ENCODE measurements at regions not wholly inside any gene's neighbourhood (a gene's known extent, or its start where the extent isn't known, plus 50 kb on each side); places are given as distances from the start of the nearest gene placed in this dataset.

DNA sequence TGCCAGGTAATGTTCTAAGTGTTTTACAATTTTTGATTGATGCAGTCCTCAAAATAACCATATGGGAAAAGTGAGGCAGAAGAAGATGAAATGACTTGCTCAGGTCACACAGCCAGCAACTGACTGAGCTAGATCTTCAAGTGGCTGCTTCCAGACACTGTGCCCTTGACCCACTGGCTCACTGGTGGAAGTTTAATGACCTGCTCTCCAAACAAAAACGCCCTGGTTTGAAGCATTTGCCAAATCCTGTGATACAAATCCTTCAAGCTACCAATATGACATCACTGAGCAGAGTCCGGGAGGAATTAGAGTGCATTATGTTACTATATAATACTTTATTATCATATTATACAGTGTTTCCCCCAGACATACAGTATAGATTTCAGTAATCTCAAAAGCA lies 459.4 kb downstream of the GADD45G start:
- no peak overlapping the region for H3K4me3 ChIP-seq (ENCODE audit: low read depth, low read length)
- DNase-seq (ENCODE audit: low read depth): peak; percentile 91
- TF ChIP-seq, protein P1, sequence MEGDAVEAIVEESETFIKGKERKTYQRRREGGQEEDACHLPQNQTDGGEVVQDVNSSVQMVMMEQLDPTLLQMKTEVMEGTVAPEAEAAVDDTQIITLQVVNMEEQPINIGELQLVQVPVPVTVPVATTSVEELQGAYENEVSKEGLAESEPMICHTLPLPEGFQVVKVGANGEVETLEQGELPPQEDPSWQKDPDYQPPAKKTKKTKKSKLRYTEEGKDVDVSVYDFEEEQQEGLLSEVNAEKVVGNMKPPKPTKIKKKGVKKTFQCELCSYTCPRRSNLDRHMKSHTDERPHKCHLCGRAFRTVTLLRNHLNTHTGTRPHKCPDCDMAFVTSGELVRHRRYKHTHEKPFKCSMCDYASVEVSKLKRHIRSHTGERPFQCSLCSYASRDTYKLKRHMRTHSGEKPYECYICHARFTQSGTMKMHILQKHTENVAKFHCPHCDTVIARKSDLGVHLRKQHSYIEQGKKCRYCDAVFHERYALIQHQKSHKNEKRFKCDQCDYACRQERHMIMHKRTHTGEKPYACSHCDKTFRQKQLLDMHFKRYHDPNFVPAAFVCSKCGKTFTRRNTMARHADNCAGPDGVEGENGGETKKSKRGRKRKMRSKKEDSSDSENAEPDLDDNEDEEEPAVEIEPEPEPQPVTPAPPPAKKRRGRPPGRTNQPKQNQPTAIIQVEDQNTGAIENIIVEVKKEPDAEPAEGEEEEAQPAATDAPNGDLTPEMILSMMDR (IDR thresholded peaks at IDR 0.05; ENCODE audit: control insufficient read depth, extremely low read depth, insufficient read depth): no peak

- DNase-seq (ENCODE audit: low read depth): no peak
- TF ChIP-seq, protein P1 (IDR thresholded peaks at IDR 0.05; ENCODE audit: control insufficient read depth, extremely low read depth, insufficient read depth): no peak
- H3K4me3 ChIP-seq (ENCODE audit: low read depth, low read length): no peak overlapping the region
These were observed 460.2 kb downstream of the GADD45G start for GRCh38 chr9:90064971-90065370.

GRCh38 chr9:90065851-90066250 lies 461.0 kb downstream of the GADD45G start:
- no peak overlapping the region for H3K4me3 ChIP-seq (ENCODE audit: low read depth, low read length)
- DNase-seq (ENCODE audit: low read depth): no peak
- TF ChIP-seq, protein P1 (IDR thresholded peaks at IDR 0.05; ENCODE audit: control insufficient read depth, extremely low read depth, insufficient read depth): no peak

- H3K4me3 ChIP-seq (ENCODE audit: low read depth, low read length): no peak overlapping the region
- no peak for DNase-seq (ENCODE audit: low read depth)
- TF ChIP-seq, protein P1 (IDR thresholded peaks at IDR 0.05; ENCODE audit: control insufficient read depth, extremely low read depth, insufficient read depth): no peak
These were observed 464.3 kb downstream of the GADD45G start for GRCh38 chr9:90069085-90069484.

DNA sequence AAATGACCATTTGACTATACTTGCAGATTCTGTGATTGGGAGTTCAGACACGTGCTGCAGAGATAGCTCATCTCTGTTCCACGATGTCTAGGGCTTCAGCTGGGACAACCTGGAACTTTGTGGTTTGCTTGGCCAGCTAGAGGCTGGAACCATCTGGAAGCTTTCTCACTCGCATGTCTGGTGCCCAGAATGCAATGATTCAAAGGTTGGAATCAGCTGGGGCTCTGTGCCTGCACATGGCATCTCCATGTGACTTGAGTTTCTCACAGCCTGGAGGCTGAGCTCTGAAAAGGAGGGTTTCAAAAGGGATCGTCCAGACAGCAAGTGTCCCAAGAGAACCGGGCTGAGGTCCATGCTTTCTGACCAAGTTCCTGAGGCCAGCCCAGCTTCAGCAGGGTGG lies 465.2 kb downstream of the GADD45G start:
- DNase-seq (ENCODE audit: low read depth): no peak
- TF ChIP-seq, protein P1 (IDR thresholded peaks at IDR 0.05; ENCODE audit: control insufficient read depth, extremely low read depth, insufficient read depth): no peak
- no peak overlapping the region for H3K4me3 ChIP-seq (ENCODE audit: low read depth, low read length)

GRCh38 chr9:90070469-90070868 lies 465.7 kb downstream of the GADD45G start:
- no peak for DNase-seq (ENCODE audit: low read depth)
- TF ChIP-seq, protein P1 (IDR thresholded peaks at IDR 0.05; ENCODE audit: control insufficient read depth, extremely low read depth, insufficient read depth): no peak
- no peak overlapping the region for H3K4me3 ChIP-seq (ENCODE audit: low read depth, low read length)

GRCh38 chr9:90070931-90071660 lies 466.3 kb downstream of the GADD45G start:
- TF ChIP-seq, protein P1 (IDR thresholded peaks at IDR 0.05; ENCODE audit: control insufficient read depth, extremely low read depth, insufficient read depth): no peak
- no peak for DNase-seq (ENCODE audit: low read depth)
- H3K4me3 ChIP-seq (ENCODE audit: low read depth, low read length): no peak overlapping the region
